Mesenchymal stem cell (in vitro differentiated cells and primary cell): ENCODE measurements at regions not wholly inside any gene's neighbourhood (a gene's known extent, or its start where the extent isn't known, plus 50 kb on each side); places are given as distances from the start of the nearest gene placed in this dataset.
A peak's percentile ranks its signal among the peaks of the same experiment; 100 is the strongest.

Experiments
- DNase-seq: peaks from one replicate; pipeline ENCODE4 v3.0.0-alpha.2; 2013
- H2AFZ ChIP-seq: one replicate; pipeline ENCODE4 v1.6.1; 2013; ENCODE audit warnings: low read depth, mild to moderate bottlenecking, control low read depth, inconsistent platforms, low read length, moderate library complexity
- H2AK5ac ChIP-seq: 2 replicates; pipeline ENCODE4 v1.6.1; 2013; ENCODE audit warnings: low read length, moderate library complexity, mild to moderate bottlenecking, inconsistent platforms; ENCODE audit not compliant: severe bottlenecking
- H2BK120ac ChIP-seq: one replicate; pipeline ENCODE4 v1.6.1; 2013; ENCODE audit warnings: low read depth, mild to moderate bottlenecking, inconsistent platforms, low read length, moderate library complexity
- H2BK12ac ChIP-seq, 2 experiments: one replicate each; pipeline ENCODE4 v1.6.1; 2013; ENCODE audit warnings: inconsistent platforms in 2 of 2, low read length in 2 of 2, mild to moderate bottlenecking in 2 of 2, moderate library complexity in 2 of 2, control low read depth in 1 of 2
- H2BK15ac ChIP-seq: one replicate; pipeline ENCODE4 v1.6.1; 2013; ENCODE audit warnings: mild to moderate bottlenecking, low read depth, inconsistent platforms; ENCODE audit not compliant: poor library complexity, severe bottlenecking
- H2BK5ac ChIP-seq: 2 replicates; pipeline ENCODE4 v1.6.1; 2013; ENCODE audit warnings: low read depth, mild to moderate bottlenecking, low read length, control low read depth, inconsistent platforms; ENCODE audit not compliant: poor library complexity, severe bottlenecking
- H3K14ac ChIP-seq, 2 experiments: one replicate each; pipeline ENCODE4 v1.6.1; 2013; ENCODE audit warnings: inconsistent platforms in 2 of 2, low read length in 2 of 2, control low read depth in 1 of 2, mild to moderate bottlenecking in 1 of 2, moderate library complexity in 1 of 2
- H3K18ac ChIP-seq, 2 experiments: one replicate each; pipeline ENCODE4 v1.6.1; 2013; ENCODE audit warnings: inconsistent platforms in 2 of 2, low read length in 2 of 2, control low read depth in 1 of 2, low read depth in 1 of 2, mild to moderate bottlenecking in 1 of 2
- H3K23ac ChIP-seq, 2 experiments: one replicate each; pipeline ENCODE4 v1.6.1; 2013; ENCODE audit warnings: inconsistent platforms in 2 of 2, low read length in 2 of 2, mild to moderate bottlenecking in 2 of 2, moderate library complexity in 2 of 2, control low read depth in 1 of 2
- H3K27ac ChIP-seq: 2 replicates; pipeline ENCODE4 v1.5.1; 2013; ENCODE audit warnings: mild to moderate bottlenecking, moderate library complexity, low read length, control low read depth, inconsistent platforms; ENCODE audit not compliant: poor library complexity, severe bottlenecking
- H3K27me3 ChIP-seq, 2 experiments: 2 replicates each; pipeline versions ENCODE4 v1.6.1 to v1.7.0; 2013; ENCODE audit warnings: low read length in 2 of 2, mild to moderate bottlenecking in 2 of 2, moderate library complexity in 2 of 2, control low read depth in 1 of 2, inconsistent platforms in 1 of 2; ENCODE audit not compliant: control insufficient read depth in 1 of 2, insufficient read depth in 1 of 2
- H3K36me3 ChIP-seq, 2 experiments: 2 replicates each; pipeline versions ENCODE4 v1.6.1 to v1.7.0; 2013; ENCODE audit warnings: low read length in 2 of 2, control low read depth in 1 of 2, inconsistent platforms in 1 of 2, low read depth in 1 of 2, mild to moderate bottlenecking in 1 of 2; ENCODE audit not compliant: insufficient read depth in 2 of 2, control insufficient read depth in 1 of 2
- H3K4ac ChIP-seq, 2 experiments: one replicate each; pipeline ENCODE4 v1.6.1; 2013; ENCODE audit warnings: inconsistent platforms in 2 of 2, low read length in 2 of 2, mild to moderate bottlenecking in 2 of 2, moderate library complexity in 2 of 2, control low read depth in 1 of 2, low read depth in 1 of 2
- H3K4me1 ChIP-seq: 2 replicates; pipeline ENCODE4 v1.6.1; 2013; ENCODE audit warnings: low read depth, low read length, control low read depth; ENCODE audit not compliant: control insufficient read depth, insufficient read depth
- H3K4me2 ChIP-seq: 2 replicates; pipeline ENCODE4 v1.6.1; 2013; ENCODE audit warnings: low read length, mild to moderate bottlenecking, inconsistent platforms; ENCODE audit not compliant: poor library complexity, severe bottlenecking
- H3K4me3 ChIP-seq, 2 experiments: 2 replicates each; pipeline versions ENCODE4 v1.5.1 to v1.7.0; 2013; ENCODE audit warnings: low read length in 2 of 2, mild to moderate bottlenecking in 2 of 2, control low read depth in 1 of 2, low read depth in 1 of 2; ENCODE audit not compliant: insufficient read depth in 1 of 2
- H3K79me1 ChIP-seq: replicated peaks from 2 replicates; pipeline ENCODE4 v1.6.1; 2013; ENCODE audit warnings: mild to moderate bottlenecking, control low read depth, low read length, inconsistent platforms; ENCODE audit not compliant: poor library complexity, severe bottlenecking
- H3K9ac ChIP-seq: 2 replicates; pipeline ENCODE4 v1.7.0; 2013; ENCODE audit warnings: mild to moderate bottlenecking, low read length, moderate library complexity
- H3K9me3 ChIP-seq: 2 replicates; pipeline ENCODE4 v1.7.0; 2013; ENCODE audit warnings: mild to moderate bottlenecking, low read length; ENCODE audit not compliant: control insufficient read depth
- H4K8ac ChIP-seq: one replicate; pipeline ENCODE4 v1.6.1; 2013; ENCODE audit warnings: inconsistent platforms, mild to moderate bottlenecking, low read length, moderate library complexity
- H4K91ac ChIP-seq: one replicate; pipeline ENCODE4 v1.6.1; 2013; ENCODE audit warnings: mild to moderate bottlenecking, low read length, inconsistent platforms
- WGBS: methylation state at CpG from one replicate; pipeline ENCODE4 v1.1.7; 2013; ENCODE audit warnings: mixed read lengths; 5-methylcytosine and 5-hydroxymethylcytosine counted together

GRCh38 chr9:7229571-7229970 is 471.8 kb downstream of the KDM4C start:
- Histone ChIP-seq H2BK120ac (no peak overlapping the region), H3K79me1 (no peaks in the 10 kb centered on the region), H3K27ac (no peak overlapping the region), H3K18ac (no peak overlapping the region), H3K9ac (no peak overlapping the region), H3K4me3 (no peak overlapping the region), H3K23ac (no peak overlapping the region), H2BK12ac (no peak overlapping the region), H2BK15ac (no peak overlapping the region), H3K27me3 (peaks cover 11 to 93% of the 10 kb centered on the region in 2 experiments), H2AK5ac (no peak overlapping the region), H4K8ac (no peak overlapping the region), H3K9me3 (peaks cover 5% of the 10 kb centered on the region), H3K4ac (no peak overlapping the region), H3K14ac (no peak overlapping the region), H4K91ac (no peak overlapping the region), H2AFZ (no peak overlapping the region), H3K4me2 (no peak overlapping the region), H2BK5ac (no peak overlapping the region), H3K36me3 (no peaks in the 10 kb centered on the region), H3K4me1 (no peaks in the 10 kb centered on the region)
- DNase-seq, result no peak
- WGBS, result 93% methylated on average over 2 of the region's 2 CpGs

- Histone ChIP-seq H3K4ac (no peak overlapping the region), H2BK120ac (no peak overlapping the region), H3K4me2 (no peak overlapping the region), H3K23ac (no peak overlapping the region), H4K91ac (no peak overlapping the region), H3K27me3 (peaks cover 11 to 93% of the 10 kb centered on the region in 2 experiments), H2AFZ (no peak overlapping the region), H3K79me1 (no peaks in the 10 kb centered on the region), H3K9ac (no peak overlapping the region), H2BK15ac (no peak overlapping the region), H4K8ac (no peak overlapping the region), H2BK12ac (no peak overlapping the region), H3K4me3 (no peak overlapping the region), H2AK5ac (no peak overlapping the region), H3K36me3 (no peaks in the 10 kb centered on the region), H3K27ac (no peak overlapping the region), H3K14ac (peak overlapping the region in 1 of 2 experiments; percentile 11), H2BK5ac (no peak overlapping the region), H3K18ac (no peak overlapping the region), H3K4me1 (peaks cover 2% of the 10 kb centered on the region), H3K9me3 (peaks cover 5% of the 10 kb centered on the region)
- DNase-seq, result no peak
- 100% methylated on average over 4 of the region's 4 CpGs for WGBS
These were observed 471.0 kb downstream of the KDM4C start for GRCh38 chr9:7228726-7229125.

- Histone ChIP-seq H2BK5ac (no peak overlapping the region), H2BK120ac (no peak overlapping the region), H2BK12ac (no peak overlapping the region), H2BK15ac (no peak overlapping the region), H3K79me1 (no peaks in the 10 kb centered on the region), H3K18ac (no peak overlapping the region), H3K4me1 (peaks cover 2% of the 10 kb centered on the region), H2AFZ (no peak overlapping the region), H3K27ac (no peak overlapping the region), H3K36me3 (no peaks in the 10 kb centered on the region), H3K27me3 (peaks cover 11 to 88% of the 10 kb centered on the region in 2 experiments), H3K4me2 (no peak overlapping the region), H2AK5ac (no peak overlapping the region), H3K14ac (no peak overlapping the region), H3K9ac (no peak overlapping the region), H3K9me3 (peaks cover 5% of the 10 kb centered on the region), H3K23ac (no peak overlapping the region), H3K4ac (no peak overlapping the region), H3K4me3 (no peak overlapping the region), H4K91ac (no peak overlapping the region), H4K8ac (no peak overlapping the region)
- no peak for DNase-seq
- 74% methylated on average over 8 of the region's 8 CpGs for WGBS
These were observed 470.2 kb downstream of the KDM4C start for GRCh38 chr9:7227951-7228350.

GRCh38 chr9:7226007-7226640 is 468.4 kb downstream of the KDM4C start:
- H2BK5ac ChIP-seq, result no peak overlapping the region
- peaks cover 5% of the 10 kb centered on the region for H3K9me3 ChIP-seq
- peaks cover 11 to 78% of the 10 kb centered on the region in 2 experiments for H3K27me3 ChIP-seq
- H3K4me1 ChIP-seq, result peaks cover 2% of the 10 kb centered on the region
- H2AFZ ChIP-seq, result no peak overlapping the region
- no peaks in the 10 kb centered on the region for H3K36me3 ChIP-seq
- H2BK15ac ChIP-seq, result no peak overlapping the region
- H3K79me1 ChIP-seq, result no peaks in the 10 kb centered on the region
- 87% methylated on average over 7 of the region's 7 CpGs for WGBS
- H3K27ac ChIP-seq, result no peak overlapping the region
- no peak overlapping the region for H2BK120ac ChIP-seq
- H3K4ac ChIP-seq, result no peak overlapping the region
- H3K4me2 ChIP-seq, result no peak overlapping the region
- no peak for DNase-seq
- H3K18ac ChIP-seq, result no peak overlapping the region
- no peak overlapping the region for H2AK5ac ChIP-seq
- H4K91ac ChIP-seq, result no peak overlapping the region
- H3K23ac ChIP-seq, result no peak overlapping the region
- no peak overlapping the region for H3K9ac ChIP-seq
- no peak overlapping the region for H3K4me3 ChIP-seq
- no peak overlapping the region for H4K8ac ChIP-seq
- H2BK12ac ChIP-seq, result no peak overlapping the region
- no peak overlapping the region for H3K14ac ChIP-seq
